ENCODE measurements at regions not wholly inside any gene's neighbourhood (a gene's known extent, or its start where the extent isn't known, plus 50 kb on each side); places are given as distances from the start of the nearest gene placed in this dataset.

- Histone ChIP-seq H3K36me3 (no peaks in the 10 kb centered on the region), H3K9me3 (no peaks in the 10 kb centered on the region), H3K27me3 (no peaks in the 10 kb centered on the region), H3K4me3 (no peak overlapping the region), H3K27ac (no peak overlapping the region), H3K4me1 (no peaks in the 10 kb centered on the region)
- DNase-seq: no peak
- TF ChIP-seq, protein P1, sequence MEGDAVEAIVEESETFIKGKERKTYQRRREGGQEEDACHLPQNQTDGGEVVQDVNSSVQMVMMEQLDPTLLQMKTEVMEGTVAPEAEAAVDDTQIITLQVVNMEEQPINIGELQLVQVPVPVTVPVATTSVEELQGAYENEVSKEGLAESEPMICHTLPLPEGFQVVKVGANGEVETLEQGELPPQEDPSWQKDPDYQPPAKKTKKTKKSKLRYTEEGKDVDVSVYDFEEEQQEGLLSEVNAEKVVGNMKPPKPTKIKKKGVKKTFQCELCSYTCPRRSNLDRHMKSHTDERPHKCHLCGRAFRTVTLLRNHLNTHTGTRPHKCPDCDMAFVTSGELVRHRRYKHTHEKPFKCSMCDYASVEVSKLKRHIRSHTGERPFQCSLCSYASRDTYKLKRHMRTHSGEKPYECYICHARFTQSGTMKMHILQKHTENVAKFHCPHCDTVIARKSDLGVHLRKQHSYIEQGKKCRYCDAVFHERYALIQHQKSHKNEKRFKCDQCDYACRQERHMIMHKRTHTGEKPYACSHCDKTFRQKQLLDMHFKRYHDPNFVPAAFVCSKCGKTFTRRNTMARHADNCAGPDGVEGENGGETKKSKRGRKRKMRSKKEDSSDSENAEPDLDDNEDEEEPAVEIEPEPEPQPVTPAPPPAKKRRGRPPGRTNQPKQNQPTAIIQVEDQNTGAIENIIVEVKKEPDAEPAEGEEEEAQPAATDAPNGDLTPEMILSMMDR (IDR thresholded peaks at IDR 0.05): no peak
- TF ChIP-seq POLR2A (IDR thresholded peaks at IDR 0.05): no peak
Measured at GRCh38 chrX:128517691-128518090, 465.5 kb upstream of the ACTRT1 start.

DNA sequence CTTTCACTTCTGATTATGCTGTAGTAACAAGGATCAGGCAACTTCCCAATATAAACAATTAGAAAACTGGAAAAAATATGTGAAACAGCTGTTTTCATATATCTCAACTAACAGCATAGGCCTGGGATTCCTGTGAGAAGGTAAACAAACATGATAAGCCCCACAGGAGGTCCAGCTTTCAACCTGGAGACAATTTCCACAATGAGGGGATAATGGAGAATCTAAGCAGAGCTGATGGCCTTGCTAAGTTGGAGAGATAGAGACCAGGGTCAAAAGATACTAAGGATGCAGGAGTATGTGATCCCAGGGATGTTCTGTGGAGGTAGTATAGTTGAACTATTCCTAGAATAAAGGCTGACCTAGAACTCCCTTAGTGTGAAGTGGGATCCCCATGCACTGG, 452.3 kb upstream of the ACTRT1 start:
- TF ChIP-seq POLR2A (IDR thresholded peaks at IDR 0.05): no peak
- TF ChIP-seq, protein P1 (IDR thresholded peaks at IDR 0.05): no peak
- Histone ChIP-seq H3K27ac (no peak overlapping the region), H3K27me3 (no peaks in the 10 kb centered on the region), H3K4me3 (no peak overlapping the region), H3K36me3 (no peaks in the 10 kb centered on the region), H3K9me3 (no peaks in the 10 kb centered on the region), H3K4me1 (no peaks in the 10 kb centered on the region)
- DNase-seq: no peak

DNA sequence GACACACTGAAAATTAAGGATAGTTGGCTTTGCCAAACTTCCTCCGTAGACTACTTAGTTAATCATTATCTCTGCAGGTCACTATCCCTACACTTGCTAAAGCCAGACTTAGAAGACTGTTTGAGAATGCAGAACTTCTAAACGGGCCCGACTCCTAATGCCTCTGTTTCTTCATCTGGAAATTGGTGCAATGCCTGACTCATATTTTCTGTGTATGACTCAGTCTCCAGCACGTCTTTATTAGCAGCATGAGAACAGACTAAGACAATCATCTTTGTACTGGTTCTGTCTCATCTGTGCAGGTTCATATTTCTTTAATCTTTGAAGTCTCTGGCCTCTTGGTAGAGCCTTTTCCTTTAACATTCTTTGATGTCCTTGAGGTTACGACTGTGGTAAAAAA, 411.9 kb upstream of the ACTRT1 start:
- TF ChIP-seq, protein P1 (IDR thresholded peaks at IDR 0.05): no peak
- TF ChIP-seq POLR2A (IDR thresholded peaks at IDR 0.05): no peak
- H3K27me3 ChIP-seq: no peaks in the 10 kb centered on the region
- no peaks in the 10 kb centered on the region for H3K36me3 ChIP-seq
- no peaks in the 10 kb centered on the region for H3K4me1 ChIP-seq
- H3K9me3 ChIP-seq: no peaks in the 10 kb centered on the region
- no peak overlapping the region for H3K4me3 ChIP-seq
- H3K27ac ChIP-seq: no peak overlapping the region
- no peak for DNase-seq

DNA sequence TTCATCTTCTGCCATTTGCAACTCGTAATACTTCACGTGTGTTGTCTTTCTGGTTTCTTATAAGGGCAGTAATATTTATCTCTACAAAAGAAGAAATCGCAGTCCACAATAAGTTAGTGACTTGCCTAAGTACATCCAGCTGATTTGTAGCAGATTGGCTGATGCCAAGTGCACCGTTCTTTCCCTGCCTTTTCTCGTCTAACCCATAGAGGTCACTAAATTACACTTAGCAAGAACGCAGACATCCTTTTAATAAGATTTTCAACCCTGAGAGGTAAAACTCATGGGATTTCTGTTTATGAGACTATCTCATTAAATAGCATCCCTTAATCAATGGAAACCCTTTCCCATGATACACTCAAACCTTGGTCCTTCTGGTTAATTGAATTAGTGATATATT, 408.6 kb upstream of the ACTRT1 start:
- no peaks in the 10 kb centered on the region for H3K36me3 ChIP-seq
- TF ChIP-seq, protein P1 (IDR thresholded peaks at IDR 0.05): peak in 2 of 6 experiments; percentile 5 to 19
- no peak for TF ChIP-seq POLR2A (IDR thresholded peaks at IDR 0.05)
- no peaks in the 10 kb centered on the region for H3K27me3 ChIP-seq
- no peaks in the 10 kb centered on the region for H3K9me3 ChIP-seq
- H3K4me3 ChIP-seq: no peak overlapping the region
- H3K27ac ChIP-seq: no peak overlapping the region
- no peaks in the 10 kb centered on the region for H3K4me1 ChIP-seq
- no peak for DNase-seq

DNA sequence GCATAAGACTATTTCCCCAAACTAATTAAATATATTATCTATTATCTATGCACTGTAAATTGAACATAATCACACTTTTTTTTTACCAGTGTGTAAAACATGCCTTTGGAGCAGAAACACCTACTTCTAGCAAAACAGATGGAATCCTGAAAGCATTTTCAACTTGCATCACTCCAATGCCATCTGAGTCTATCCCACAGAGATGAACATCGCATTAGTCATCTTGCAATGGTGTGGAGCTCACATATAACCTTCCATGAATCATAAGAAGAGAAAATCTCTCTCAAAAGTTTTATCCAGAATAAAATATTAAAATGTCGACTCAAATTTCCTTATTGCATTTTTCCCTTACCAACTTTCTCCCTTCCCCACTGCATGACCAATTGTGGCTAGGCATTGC, 406.7 kb upstream of the ACTRT1 start:
- Histone ChIP-seq H3K36me3 (no peaks in the 10 kb centered on the region), H3K4me1 (no peaks in the 10 kb centered on the region), H3K9me3 (no peaks in the 10 kb centered on the region), H3K4me3 (no peak overlapping the region), H3K27me3 (no peaks in the 10 kb centered on the region), H3K27ac (no peak overlapping the region)
- DNase-seq: no peak
- TF ChIP-seq POLR2A (IDR thresholded peaks at IDR 0.05): no peak
- TF ChIP-seq, protein P1 (IDR thresholded peaks at IDR 0.05): no peak

- Histone ChIP-seq H3K36me3 (no peaks in the 10 kb centered on the region), H3K9me3 (no peaks in the 10 kb centered on the region), H3K4me1 (no peaks in the 10 kb centered on the region), H3K27me3 (no peaks in the 10 kb centered on the region), H3K4me3 (no peak overlapping the region), H3K27ac (no peak overlapping the region)
- TF ChIP-seq POLR2A (IDR thresholded peaks at IDR 0.05): no peak
- TF ChIP-seq, protein P1 (IDR thresholded peaks at IDR 0.05): no peak
- DNase-seq: no peak
Measured at GRCh38 chrX:128457674-128458073, 405.5 kb upstream of the ACTRT1 start.

Measured in Peyer's patch (tissue), 4 donors.